HepG2 (cell line): ENCODE measurements at regions not wholly inside any gene's neighbourhood (a gene's known extent, or its start where the extent isn't known, plus 50 kb on each side); places are given as distances from the start of the nearest gene placed in this dataset.

Source experiments
- HCFC1 ChIP-seq: fragments of 150-350 bp; IDR thresholded peaks from 2 replicates; pipeline ENCODE4 v1.6.1; 2014; ENCODE audit warnings: low read depth, low read length
- MTA1 ChIP-seq: sonication (generic); formaldehyde crosslinking; IDR thresholded peaks from 2 replicates; pipeline ENCODE4 v1.4.0; 2020; ENCODE audit warnings: missing genetic modification reagents, mild to moderate bottlenecking, borderline replicate concordance
- MYC ChIP-seq: sonication (generic); formaldehyde crosslinking; IDR thresholded peaks from 2 replicates; pipeline ENCODE4 v1.9.0; 2021; ENCODE audit warnings: missing genetic modification reagents, borderline replicate concordance
- REST ChIP-seq, 2 experiments: IDR thresholded peaks; 2 replicates each; pipeline ENCODE4 v1.6.1; 2011 to 2012; ENCODE audit warnings: low read length in 2 of 2, borderline replicate concordance in 1 of 2, low read depth in 1 of 2, mild to moderate bottlenecking in 1 of 2, moderate library complexity in 1 of 2
- SIN3B ChIP-seq: fragments of 150-350 bp; IDR thresholded peaks from 2 replicates; pipeline ENCODE4 v1.6.1; 2014; ENCODE audit warnings: low read length
- SP1 ChIP-seq, 2 experiments: fragments of 450-650 bp in 1 of 2; sonication (generic) in 1 of 2; formaldehyde crosslinking in 1 of 2; IDR thresholded peaks; 2 replicates each; pipeline versions ENCODE4 v1.4.0 to v1.6.1; 2016 to 2020; ENCODE audit warnings: missing genetic modification reagents in 1 of 2
- SRY ChIP-seq: sonication (generic); formaldehyde crosslinking; IDR thresholded peaks from 2 replicates; pipeline ENCODE4 v1.8.0; 2022; ENCODE audit warnings: mild to moderate bottlenecking, missing genetic modification reagents
- ZBTB1 ChIP-seq: sonication (generic); formaldehyde crosslinking; IDR thresholded peaks from 2 replicates; pipeline ENCODE4 v1.4.0; 2020; ENCODE audit warnings: missing genetic modification reagents, borderline replicate concordance
- ZNF224 ChIP-seq: sonication (generic); formaldehyde crosslinking; IDR thresholded peaks from 2 replicates; pipeline ENCODE4 v1.5.0; 2020; ENCODE audit warnings: mild to moderate bottlenecking, missing genetic modification reagents
- ZNF282 ChIP-seq: fragments of 450-650 bp; IDR thresholded peaks from 2 replicates; pipeline ENCODE4 v1.6.1; 2018; ENCODE audit not compliant: partially characterized antibody
- TF ChIP-seq, protein P1 (sequence below): sonication (generic); formaldehyde crosslinking; IDR thresholded peaks from 2 replicates; pipeline ENCODE4 v1.5.0; 2020; ENCODE audit warnings: mild to moderate bottlenecking, missing genetic modification reagents, moderate library complexity
- TF ChIP-seq, protein P2 (sequence below): IDR thresholded peaks from 2 replicates; pipeline ENCODE4 v1.6.1; 2018; ENCODE audit warnings: missing genetic modification reagents
- TF ChIP-seq, protein P3 (sequence below): sonication (generic); formaldehyde crosslinking; IDR thresholded peaks from 2 replicates; pipeline ENCODE4 v1.4.0; 2020; ENCODE audit warnings: missing genetic modification reagents

DNA sequence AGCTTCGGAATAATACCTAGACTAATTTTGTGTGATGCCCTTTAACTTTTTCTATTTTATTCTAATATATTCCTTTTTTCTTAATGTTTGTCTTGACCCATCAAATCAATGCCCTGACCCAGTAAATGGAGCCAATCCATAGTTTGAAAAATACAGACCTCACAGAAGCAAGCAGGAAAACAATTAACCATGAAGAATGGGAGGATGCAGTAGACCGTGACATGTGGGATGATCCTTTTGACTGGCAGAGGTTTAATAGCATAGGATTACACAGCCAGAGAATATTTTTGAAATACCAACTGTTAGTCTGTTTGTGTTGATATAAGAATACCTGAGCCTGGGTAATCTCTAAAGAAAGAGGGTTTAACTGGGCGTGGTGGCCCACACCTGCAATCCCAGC, 142.6 kb upstream of the NEBL start:
- TF ChIP-seq SIN3B (no peak), MTA1 (CRISPR knock-in tag) (no peak), SRY (no peak), MYC (CRISPR knock-in tag) (no peak), SP1 (IDR thresholded peaks at IDR 0.05) (no peak), SP1 (CRISPR knock-in tag; IDR thresholded peaks at IDR 0.05) (no peak), HCFC1 (no peak), ZBTB1 (CRISPR knock-in tag) (no peak), ZNF224 (CRISPR knock-in tag) (no peak), ZNF282 (no peak), REST (IDR thresholded peaks at IDR 0.05; ENCODE audit: borderline replicate concordance in 1 of 2, low read depth in 1 of 2, low read length in 2 of 2) (no peak)
- TF ChIP-seq, protein P1, sequence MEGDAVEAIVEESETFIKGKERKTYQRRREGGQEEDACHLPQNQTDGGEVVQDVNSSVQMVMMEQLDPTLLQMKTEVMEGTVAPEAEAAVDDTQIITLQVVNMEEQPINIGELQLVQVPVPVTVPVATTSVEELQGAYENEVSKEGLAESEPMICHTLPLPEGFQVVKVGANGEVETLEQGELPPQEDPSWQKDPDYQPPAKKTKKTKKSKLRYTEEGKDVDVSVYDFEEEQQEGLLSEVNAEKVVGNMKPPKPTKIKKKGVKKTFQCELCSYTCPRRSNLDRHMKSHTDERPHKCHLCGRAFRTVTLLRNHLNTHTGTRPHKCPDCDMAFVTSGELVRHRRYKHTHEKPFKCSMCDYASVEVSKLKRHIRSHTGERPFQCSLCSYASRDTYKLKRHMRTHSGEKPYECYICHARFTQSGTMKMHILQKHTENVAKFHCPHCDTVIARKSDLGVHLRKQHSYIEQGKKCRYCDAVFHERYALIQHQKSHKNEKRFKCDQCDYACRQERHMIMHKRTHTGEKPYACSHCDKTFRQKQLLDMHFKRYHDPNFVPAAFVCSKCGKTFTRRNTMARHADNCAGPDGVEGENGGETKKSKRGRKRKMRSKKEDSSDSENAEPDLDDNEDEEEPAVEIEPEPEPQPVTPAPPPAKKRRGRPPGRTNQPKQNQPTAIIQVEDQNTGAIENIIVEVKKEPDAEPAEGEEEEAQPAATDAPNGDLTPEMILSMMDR (CRISPR knock-in tag) = no peak
- TF ChIP-seq, protein P2, sequence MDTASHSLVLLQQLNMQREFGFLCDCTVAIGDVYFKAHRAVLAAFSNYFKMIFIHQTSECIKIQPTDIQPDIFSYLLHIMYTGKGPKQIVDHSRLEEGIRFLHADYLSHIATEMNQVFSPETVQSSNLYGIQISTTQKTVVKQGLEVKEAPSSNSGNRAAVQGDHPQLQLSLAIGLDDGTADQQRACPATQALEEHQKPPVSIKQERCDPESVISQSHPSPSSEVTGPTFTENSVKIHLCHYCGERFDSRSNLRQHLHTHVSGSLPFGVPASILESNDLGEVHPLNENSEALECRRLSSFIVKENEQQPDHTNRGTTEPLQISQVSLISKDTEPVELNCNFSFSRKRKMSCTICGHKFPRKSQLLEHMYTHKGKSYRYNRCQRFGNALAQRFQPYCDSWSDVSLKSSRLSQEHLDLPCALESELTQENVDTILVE = no peak
- TF ChIP-seq, protein P3, sequence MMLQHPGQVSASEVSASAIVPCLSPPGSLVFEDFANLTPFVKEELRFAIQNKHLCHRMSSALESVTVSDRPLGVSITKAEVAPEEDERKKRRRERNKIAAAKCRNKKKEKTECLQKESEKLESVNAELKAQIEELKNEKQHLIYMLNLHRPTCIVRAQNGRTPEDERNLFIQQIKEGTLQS = no peak
